ENCODE measurements at regions not wholly inside any gene's neighbourhood (a gene's known extent, or its start where the extent isn't known, plus 50 kb on each side); places are given as distances from the start of the nearest gene placed in this dataset.

DNA sequence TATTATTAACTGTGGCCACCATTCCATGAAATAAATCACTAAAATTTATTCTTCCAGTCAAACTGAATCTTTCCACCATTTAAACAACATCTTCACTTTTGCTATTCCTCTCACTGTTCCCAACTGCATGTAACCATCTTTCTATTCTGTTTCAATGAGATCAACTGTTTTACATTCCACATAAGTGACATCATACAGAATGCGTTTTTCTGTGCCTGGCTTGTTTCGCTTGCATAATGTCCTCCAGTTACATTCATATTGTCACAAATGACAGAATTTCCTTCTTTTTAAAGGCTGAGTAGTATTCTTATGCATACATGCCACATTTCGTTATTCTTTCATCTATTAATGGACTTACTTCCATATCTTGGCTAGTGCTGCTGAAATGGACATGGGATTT lies 738.2 kb downstream of the SEMA5A start:
- Histone ChIP-seq H3K27me3 (no peaks in the 10 kb centered on the region), H3K4me1 (no peaks in the 10 kb centered on the region), H3K4me3 (no peak overlapping the region), H3K36me3 (no peaks in the 10 kb centered on the region), H3K9me3 (peaks cover 0 to 60% (median 13%) of the 10 kb centered on the region in 11 donors), H3K27ac (no peak overlapping the region)
- ATAC-seq: no peak
- TF ChIP-seq, protein P1, sequence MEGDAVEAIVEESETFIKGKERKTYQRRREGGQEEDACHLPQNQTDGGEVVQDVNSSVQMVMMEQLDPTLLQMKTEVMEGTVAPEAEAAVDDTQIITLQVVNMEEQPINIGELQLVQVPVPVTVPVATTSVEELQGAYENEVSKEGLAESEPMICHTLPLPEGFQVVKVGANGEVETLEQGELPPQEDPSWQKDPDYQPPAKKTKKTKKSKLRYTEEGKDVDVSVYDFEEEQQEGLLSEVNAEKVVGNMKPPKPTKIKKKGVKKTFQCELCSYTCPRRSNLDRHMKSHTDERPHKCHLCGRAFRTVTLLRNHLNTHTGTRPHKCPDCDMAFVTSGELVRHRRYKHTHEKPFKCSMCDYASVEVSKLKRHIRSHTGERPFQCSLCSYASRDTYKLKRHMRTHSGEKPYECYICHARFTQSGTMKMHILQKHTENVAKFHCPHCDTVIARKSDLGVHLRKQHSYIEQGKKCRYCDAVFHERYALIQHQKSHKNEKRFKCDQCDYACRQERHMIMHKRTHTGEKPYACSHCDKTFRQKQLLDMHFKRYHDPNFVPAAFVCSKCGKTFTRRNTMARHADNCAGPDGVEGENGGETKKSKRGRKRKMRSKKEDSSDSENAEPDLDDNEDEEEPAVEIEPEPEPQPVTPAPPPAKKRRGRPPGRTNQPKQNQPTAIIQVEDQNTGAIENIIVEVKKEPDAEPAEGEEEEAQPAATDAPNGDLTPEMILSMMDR (IDR thresholded peaks at IDR 0.05): no peak
- no peak for DNase-seq
- intact Hi-C loops (cut with DNase I): no loop called here
- WGBS, 2 donors: 36 to 39% methylated on average over 3 of the region's 3 CpGs

GRCh38 chr5:8811581-8811980 lies 734.3 kb downstream of the SEMA5A start:
- no peaks in the 10 kb centered on the region for H3K27me3 ChIP-seq
- peaks cover 0 to 53% (median 4%) of the 10 kb centered on the region in 11 donors for H3K9me3 ChIP-seq
- DNase-seq (no peak), ATAC-seq (no peak)
- TF ChIP-seq, protein P1 (IDR thresholded peaks at IDR 0.05): no peak
- H3K27ac ChIP-seq: no peak overlapping the region
- H3K36me3 ChIP-seq: no peaks in the 10 kb centered on the region
- no peak overlapping the region for H3K4me3 ChIP-seq
- H3K4me1 ChIP-seq: no peaks in the 10 kb centered on the region
- intact Hi-C loops (cut with DNase I): no loop called here
- 62 to 69% methylated on average over 3 of the region's 3 CpGs for WGBS, 2 donors

GRCh38 chr5:8813180-8813579 lies 732.7 kb downstream of the SEMA5A start:
- intact Hi-C loops (cut with DNase I): no loop called here
- Histone ChIP-seq H3K4me1 (no peaks in the 10 kb centered on the region), H3K36me3 (no peaks in the 10 kb centered on the region), H3K27ac (no peak overlapping the region), H3K4me3 (no peak overlapping the region), H3K9me3 (peaks cover 0 to 48% (median 4%) of the 10 kb centered on the region in 11 donors), H3K27me3 (no peaks in the 10 kb centered on the region)
- DNase-seq: no peak
- ATAC-seq: no peak
- TF ChIP-seq, protein P1 (IDR thresholded peaks at IDR 0.05): no peak
- WGBS, 2 donors: 75 to 80% methylated on average over 3 of the region's 3 CpGs

GRCh38 chr5:8814105-8814504 lies 731.8 kb downstream of the SEMA5A start:
- no peak for ATAC-seq
- DNase-seq: no peak
- no peak overlapping the region for H3K27ac ChIP-seq
- H3K9me3 ChIP-seq: peaks cover 0 to 46% (median 4%) of the 10 kb centered on the region in 11 donors
- intact Hi-C loops (cut with DNase I): no loop called here
- H3K27me3 ChIP-seq: no peaks in the 10 kb centered on the region
- H3K36me3 ChIP-seq: no peaks in the 10 kb centered on the region
- H3K4me1 ChIP-seq: no peaks in the 10 kb centered on the region
- TF ChIP-seq, protein P1 (IDR thresholded peaks at IDR 0.05): no peak
- H3K4me3 ChIP-seq: no peak overlapping the region

Data from heart right ventricle (tissue), 16 donors.